ENCODE measurements at regions not wholly inside any gene's neighbourhood (a gene's known extent, or its start where the extent isn't known, plus 50 kb on each side); places are given as distances from the start of the nearest gene placed in this dataset.
"Not testable (repeated sequence)": the region's sequence is repeated elsewhere in the genome, so short reads cannot be mapped to it uniquely, and the experiment has no call there.

- DNase-seq = no peak
These were observed 435.3 kb upstream of the HNRNPA3 start for GRCh38 chr2:176777262-176777661.

- no peak for DNase-seq
These were observed 432.7 kb upstream of the HNRNPA3 start for GRCh38 chr2:176779917-176780316.

DNA sequence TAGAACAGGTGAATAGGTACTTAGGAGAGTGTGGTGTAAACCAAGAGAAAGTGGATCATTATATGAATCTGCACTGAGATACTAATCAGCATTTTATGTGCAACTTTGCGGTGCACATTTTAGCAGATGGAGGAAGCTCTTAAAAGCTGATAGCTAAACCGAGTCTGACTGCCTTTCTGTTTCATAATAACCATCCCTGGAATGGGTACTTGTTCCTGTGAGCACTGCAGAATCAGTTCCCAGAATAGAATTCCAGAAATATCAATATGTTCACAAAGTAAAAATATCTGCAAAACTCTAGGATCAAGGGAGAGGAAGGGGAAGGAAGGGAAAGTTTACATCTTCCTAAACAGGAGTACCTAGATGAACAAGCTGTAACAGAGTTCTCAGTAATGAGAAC lies 432.2 kb upstream of the HNRNPA3 start:
- DNase-seq = no peak

GRCh38 chr2:176781570-176782217 lies 430.9 kb upstream of the HNRNPA3 start:
- peak; percentile 67 to 75 for DNase-seq

GRCh38 chr2:176784633-176785200 lies 427.9 kb upstream of the HNRNPA3 start:
- DNase-seq = no peak

DNA sequence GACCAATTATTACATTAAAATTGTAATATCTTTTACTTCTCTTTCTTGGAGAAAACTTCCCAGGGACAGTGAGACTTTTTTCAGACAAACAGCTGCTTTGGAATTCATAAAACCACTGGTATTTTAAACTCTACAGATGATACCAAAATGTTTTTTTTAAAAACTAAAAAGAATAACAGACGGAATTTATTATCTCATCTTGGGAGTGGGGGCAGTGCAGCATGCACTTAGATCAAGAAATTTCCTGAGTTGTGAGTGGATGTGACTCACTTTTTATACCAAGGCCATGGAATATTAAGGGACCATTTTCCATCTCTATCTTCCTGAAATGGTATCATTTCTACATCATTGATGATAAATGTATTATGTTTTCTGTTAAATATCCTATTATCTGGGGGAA lies 422.8 kb upstream of the HNRNPA3 start:
- no peak for DNase-seq

DNA sequence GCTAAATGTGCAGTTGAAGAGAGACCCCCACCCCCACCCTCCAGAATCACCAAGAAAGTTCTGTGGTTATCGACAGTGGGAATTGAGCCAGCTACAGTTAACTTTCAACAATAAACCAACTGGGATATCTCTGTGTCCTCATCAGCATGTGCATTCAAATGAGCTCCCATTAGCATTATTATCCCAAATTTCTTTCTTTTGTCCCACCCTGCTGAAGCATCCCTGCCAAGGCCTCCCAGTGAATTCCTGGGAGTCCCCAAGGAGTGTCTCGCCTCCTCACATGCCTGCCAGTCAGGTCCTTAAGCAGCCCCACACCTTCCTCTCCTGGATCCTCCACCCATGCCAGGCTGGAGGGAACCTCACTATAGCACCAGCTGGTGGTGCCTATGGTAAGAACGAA lies 422.1 kb upstream of the HNRNPA3 start:
- DNase-seq = no peak

- DNase-seq = no peak
These were observed 418.8 kb upstream of the HNRNPA3 start for GRCh38 chr2:176793792-176794191.

- no peak for DNase-seq
These were observed 418.2 kb upstream of the HNRNPA3 start for GRCh38 chr2:176794392-176794791.

- no peak for DNase-seq
These were observed 416.8 kb upstream of the HNRNPA3 start for GRCh38 chr2:176795823-176796222.

DNA sequence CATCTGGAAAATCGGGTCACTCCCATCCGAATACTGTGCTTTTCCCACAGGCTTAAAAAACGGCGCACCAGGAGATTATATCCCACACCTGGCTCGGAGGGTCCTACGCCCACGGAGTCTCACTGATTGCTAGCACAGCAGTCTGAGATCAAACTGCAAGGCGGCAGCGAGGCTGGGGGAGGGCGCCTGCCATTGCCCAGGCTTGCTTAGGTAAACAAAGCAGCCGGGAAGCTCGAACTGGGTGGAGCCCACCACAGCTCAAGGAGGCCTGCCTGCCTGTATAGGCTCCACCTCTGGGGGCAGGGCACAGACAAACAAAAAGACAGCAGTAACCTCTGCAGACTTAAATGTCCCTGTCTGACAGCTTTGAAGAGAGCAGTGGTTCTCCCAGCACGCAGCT lies 415.9 kb upstream of the HNRNPA3 start:
- not testable (repeated sequence) for DNase-seq

DNA sequence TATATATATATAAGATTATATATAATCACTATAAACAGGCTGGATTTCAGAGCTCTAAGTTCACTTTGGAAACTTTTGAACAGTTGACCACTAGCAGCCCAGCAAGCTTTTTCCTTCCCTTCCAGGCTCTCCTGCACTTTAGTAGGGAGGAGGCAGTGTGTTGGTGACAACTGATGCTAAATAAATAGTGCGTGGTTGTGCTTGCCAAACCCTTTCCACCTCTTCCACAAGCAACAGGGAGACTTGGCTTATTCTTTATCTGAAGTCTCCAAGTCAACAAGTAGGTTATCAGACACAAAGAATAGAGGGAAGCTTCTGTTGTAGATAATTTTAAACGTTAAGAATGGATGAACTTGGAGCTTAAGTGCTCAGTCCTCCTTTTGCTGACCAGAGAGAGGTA lies 408.2 kb upstream of the HNRNPA3 start:
- no peak for DNase-seq

DNA sequence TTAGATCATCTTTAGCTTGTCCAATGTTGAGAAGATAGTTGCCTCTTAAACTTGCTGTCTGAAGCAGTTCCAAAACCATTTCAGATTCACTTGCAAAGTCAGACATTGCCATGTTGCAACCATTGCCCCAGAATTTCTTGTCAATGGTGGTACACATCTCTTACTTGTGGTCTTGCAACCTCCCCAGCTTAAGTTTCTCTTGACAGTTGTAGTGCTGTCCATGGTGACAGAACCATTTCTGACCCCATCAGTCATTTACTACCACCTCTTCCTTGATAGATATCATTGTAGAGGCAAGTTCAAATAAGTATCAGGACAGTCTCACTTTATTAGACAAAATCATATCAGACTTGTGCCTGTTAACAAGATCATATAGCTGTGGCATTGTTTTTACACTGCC lies 407.2 kb upstream of the HNRNPA3 start:
- DNase-seq = no peak

GRCh38 chr2:176812246-176812775 lies 400.3 kb upstream of the HNRNPA3 start:
- no peak for DNase-seq

- no peak for DNase-seq
These were observed 399.4 kb upstream of the HNRNPA3 start for GRCh38 chr2:176813156-176813555.

DNA sequence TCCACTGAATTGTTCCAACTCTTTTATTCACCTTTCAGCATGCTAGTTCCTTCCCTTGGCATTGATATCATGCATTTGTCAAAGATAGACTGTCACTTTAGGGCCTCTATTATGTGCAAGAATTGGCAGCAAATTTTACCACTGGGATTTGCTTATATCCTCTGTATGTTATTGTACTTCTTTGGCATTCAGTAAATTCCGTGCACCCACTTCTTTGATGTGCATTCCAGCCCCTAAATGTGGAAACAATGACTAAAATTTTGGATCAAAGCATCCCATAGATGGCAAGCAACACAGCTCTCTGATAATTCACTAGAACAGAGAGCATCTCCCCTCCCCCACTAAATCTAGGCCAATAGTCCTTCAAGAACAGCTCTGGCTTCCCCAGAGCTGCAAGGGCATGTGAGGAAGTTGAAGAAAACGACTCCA lies 399.0 kb upstream of the HNRNPA3 start:
- no peak for DNase-seq

- no peak for DNase-seq
These were observed 398.3 kb upstream of the HNRNPA3 start for GRCh38 chr2:176814274-176814673.

DNA sequence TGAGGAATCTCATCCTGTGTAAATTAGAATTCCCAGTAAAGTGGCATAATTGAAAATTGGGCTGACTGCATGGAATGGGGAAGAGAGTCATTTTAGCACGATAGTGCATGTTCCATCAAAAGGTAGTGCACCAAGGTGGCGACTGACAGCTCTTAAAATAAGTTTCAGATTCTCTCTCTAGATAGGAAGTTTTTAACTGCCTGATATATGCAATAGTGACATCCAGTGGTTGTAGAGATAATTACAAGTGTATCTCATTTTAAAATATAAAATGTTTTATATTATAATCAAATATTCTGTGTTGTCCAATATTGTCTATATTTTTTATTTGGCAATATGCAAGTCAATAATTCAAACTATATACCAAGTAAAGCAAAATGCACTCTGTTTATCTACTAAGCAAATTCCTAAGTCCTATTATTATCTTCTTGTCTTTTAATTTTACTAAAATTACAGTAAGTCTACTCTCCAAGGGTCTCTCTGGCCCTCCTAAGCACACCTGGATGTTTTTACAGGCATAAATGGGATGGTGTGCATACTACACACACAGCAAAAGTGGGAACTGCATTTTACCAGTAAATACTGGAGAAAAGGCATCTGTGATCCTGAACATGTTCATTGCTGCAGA lies 397.7 kb upstream of the HNRNPA3 start:
- DNase-seq = peak; percentile 75 to 90

- peak in 1 of 2 experiments; percentile 10 for DNase-seq
These were observed 395.5 kb upstream of the HNRNPA3 start for GRCh38 chr2:176817061-176817565.

DNA sequence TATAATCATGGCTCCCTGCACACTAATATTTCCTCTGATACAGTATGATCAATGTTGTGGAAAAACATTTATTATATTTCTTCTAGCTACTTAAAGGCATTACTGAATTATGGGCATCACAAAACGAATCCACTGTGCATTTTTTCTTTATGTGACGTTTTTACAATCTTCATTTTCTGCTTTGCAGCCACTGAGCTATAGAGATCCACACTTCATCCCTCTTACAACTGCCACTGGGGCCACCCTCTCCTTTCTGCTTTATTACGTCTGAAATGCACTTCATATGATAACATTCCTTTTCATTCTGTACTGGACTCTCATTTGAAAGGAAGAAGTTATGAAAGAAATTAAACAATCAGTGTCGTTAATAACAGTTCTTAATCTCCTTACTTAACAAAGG lies 394.5 kb upstream of the HNRNPA3 start:
- no peak for DNase-seq

DNA sequence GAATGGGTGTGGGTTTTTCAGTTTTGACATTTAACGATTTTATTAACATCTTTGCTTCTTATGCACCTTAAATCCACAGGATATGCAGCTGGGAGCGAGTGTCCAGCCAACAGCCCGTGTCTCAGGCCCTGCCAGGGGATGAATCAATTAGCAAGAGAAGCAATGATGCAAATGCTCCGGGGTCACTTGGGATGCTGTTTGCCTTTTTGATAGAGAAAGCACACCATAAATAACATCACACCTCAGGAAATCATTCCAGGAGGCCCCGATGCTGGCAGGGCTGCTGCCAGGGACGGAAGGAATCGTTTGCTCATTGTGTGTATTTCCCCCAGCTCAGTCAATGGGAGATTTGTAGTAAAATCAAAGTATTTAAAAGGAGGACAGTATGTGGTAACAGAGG lies 394.0 kb upstream of the HNRNPA3 start:
- no peak for DNase-seq

DNA sequence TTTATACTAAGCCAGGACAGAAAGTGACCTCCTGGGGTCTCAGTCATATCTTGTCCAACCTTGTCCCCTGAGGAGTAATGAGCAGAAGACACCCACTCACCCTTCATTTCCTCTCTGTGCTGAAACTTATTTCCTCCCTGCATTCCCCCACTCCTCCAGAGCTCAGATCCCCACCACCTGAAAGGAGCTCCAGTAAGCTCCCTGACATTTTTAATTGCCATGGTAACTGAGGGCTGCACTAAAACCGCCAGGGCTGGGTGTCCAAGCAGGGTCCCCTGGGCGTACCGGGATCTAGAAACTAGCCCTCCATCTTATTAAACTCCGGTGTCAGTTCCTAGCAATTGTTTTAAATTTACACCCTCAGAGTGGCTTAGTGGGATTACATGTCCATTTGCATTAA lies 393.3 kb upstream of the HNRNPA3 start:
- no peak for DNase-seq

DNA sequence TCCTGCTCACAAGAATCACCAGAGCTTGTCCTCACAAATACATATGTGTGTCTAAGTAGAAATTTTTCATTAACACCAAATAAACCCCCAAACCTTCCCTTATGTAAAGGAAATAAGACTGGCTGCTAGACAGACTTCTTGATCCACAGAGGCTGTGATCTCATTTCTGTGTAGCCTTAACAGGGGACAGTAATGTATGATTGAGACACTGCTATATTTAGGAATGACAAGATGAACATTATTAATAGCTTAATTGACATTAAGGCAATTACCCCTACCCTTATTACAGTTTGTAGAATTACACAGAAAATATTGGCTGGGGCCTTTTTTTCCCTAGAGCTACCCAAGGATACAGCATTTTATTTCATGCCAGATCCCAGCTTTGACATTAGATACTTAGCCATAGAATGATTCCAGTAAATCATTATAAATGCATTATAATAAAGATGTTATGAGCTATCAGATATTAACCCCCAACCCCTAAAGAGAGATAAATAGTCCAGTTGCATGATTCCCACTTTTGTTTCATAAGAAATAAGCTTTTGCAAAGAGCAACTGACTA lies 392.1 kb upstream of the HNRNPA3 start:
- DNase-seq = no peak

- DNase-seq = no peak
These were observed 391.2 kb upstream of the HNRNPA3 start for GRCh38 chr2:176821350-176821749.
